ENCODE measurements at regions not wholly inside any gene's neighbourhood (a gene's known extent, or its start where the extent isn't known, plus 50 kb on each side); places are given as distances from the start of the nearest gene placed in this dataset.
"Not testable (repeated sequence)": the region's sequence is repeated elsewhere in the genome, so short reads cannot be mapped to it uniquely, and the experiment has no call there.

GRCh38 chr3:109910772-109911171 lies 573.4 kb upstream of the DPPA4 start:
- no peak for DNase-seq

GRCh38 chr3:109918740-109919139 lies 581.4 kb upstream of the DPPA4 start:
- DNase-seq = no peak

DNA sequence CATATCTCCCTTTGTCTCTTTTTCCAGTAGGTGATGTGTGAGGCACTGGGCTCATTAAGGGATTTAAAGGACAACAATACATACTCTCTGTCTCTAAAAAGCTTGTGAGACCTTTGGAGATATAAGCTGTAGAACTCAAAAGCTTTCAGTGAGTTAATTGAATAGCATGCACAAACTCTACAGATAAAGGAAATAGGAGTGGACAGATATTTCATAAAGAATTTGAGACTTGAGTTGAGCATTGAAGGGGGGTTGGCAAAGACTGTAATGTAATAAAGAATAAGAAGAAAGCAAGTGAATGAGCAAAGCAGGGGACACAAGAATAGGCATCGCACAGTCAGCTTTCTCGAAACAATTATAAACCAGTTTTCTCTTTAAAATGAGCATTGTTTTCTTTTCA lies 583.4 kb upstream of the DPPA4 start:
- DNase-seq = no peak

DNA sequence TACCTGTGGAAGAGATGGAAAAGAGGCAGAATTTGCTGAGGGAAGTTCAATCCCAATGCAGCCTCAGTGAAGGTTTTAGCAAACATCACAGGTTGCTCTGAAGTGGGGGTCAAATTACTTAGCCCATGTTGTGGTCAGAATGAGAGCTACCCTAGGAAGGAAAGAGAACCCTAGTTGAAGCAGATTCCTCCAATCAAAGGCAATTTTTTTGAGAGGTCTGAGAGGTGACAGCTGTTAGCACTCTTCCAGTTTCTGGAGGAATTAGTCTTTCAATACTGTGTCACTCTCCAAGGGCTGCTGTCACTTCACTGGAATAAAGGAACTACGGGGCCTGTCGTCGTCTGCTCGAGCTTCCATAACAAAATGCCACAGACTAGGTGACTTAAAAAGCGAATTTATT lies 584.2 kb upstream of the DPPA4 start:
- no peak for DNase-seq

GRCh38 chr3:109922856-109923255 lies 585.5 kb upstream of the DPPA4 start:
- no peak for DNase-seq

DNA sequence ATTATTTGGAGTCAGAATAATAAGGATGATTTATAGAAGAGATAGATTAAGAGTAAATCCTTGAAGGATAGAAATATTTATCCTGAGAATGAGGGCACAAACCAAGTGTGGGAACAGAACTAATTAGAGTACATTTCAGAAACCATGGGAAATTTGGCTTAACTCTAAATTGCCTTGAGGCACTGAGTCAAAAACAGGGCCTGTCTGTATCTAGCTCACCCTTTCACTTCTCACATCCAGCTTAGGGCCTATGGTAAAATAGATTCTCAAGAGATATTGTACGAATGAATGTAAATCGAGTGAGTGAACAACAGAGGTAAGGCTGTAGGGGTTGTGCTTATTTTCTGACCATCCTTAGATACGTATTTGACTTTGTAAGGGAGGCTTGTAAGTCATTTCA lies 586.1 kb upstream of the DPPA4 start:
- DNase-seq = no peak

- DNase-seq = no peak
These were observed 586.9 kb upstream of the DPPA4 start for GRCh38 chr3:109924196-109924595.

GRCh38 chr3:109926376-109926775 lies 589.0 kb upstream of the DPPA4 start:
- no peak for DNase-seq

GRCh38 chr3:109927161-109927560 lies 589.8 kb upstream of the DPPA4 start:
- no peak for DNase-seq

DNA sequence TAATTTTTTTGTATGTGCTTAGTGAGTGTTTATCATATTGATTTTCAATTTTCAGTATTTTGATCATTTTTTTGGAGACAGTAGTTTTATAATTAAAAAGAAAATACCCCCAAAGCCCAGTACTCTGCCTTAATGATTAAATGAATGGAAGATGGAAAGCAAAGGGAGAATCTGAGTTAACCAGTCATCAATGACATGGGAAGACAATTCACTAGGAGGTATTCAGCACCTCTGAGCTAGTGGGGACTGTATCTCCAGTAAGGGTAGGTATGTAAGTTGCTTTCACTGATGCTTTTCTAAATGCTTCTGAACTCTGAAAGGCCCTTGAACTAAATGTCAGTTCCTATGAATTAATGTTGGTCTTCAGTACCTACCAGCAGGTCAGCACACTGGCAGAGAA lies 590.4 kb upstream of the DPPA4 start:
- no peak for DNase-seq

DNA sequence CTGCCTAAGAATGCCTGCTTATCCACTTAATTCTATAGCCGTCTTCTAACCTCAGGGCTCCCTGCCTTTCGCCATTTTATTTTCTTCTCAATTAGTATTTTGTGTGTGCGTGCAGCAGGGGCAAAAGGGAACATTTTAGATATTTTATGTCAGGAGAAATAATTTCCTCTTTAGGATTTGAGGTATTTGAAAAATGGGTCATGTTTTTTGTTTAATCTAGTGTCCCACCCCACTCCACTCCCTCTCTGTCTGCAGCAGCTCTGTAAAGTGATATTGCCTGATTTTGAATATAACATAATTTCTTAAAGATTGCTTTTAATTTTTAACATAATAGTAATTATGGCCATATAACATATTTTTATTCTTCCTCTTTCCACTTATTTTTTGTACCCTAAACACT lies 593.2 kb upstream of the DPPA4 start:
- no peak for DNase-seq

- no peak for DNase-seq
These were observed 596.2 kb upstream of the DPPA4 start for GRCh38 chr3:109933576-109933975.

DNA sequence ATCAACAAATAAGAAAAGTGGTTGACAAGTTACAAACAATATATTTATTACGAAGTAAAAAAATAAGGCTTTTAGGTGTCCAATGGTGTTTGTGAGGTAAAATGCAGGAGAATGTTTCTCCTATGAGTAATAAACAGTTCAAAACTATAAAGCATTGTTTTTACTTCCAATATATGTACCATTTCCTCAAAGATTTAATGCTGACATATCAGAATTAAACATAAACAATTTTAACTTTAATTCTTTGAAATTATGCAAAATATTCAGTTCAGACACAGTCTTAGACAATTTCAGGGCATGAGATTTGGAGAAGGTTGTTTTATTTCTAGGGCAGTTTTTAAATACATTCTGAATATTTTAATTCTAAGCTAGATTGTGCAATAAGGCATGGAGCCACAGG lies 602.5 kb upstream of the DPPA4 start:
- no peak for DNase-seq

DNA sequence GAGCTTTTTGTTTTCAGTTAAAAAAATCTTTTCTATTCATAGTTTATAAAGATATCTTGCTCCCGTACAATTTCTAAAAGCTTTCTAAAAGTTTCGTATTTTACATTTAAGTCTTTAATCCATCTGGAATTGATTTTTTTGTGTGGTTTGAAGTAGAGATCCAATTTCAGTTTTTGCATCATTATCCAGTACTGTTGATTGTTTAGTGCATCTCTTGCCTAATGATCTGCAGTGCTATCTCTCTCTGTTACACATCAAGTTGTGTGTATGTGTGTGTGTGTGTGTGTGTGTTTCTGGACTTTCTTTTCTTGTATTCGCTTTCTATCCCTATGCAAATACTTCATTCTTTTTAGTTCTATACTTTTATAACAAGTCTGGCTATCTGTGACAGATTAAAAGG lies 605.8 kb upstream of the DPPA4 start:
- DNase-seq = no peak

- DNase-seq = no peak
These were observed 607.5 kb upstream of the DPPA4 start for GRCh38 chr3:109944836-109945235.

DNA sequence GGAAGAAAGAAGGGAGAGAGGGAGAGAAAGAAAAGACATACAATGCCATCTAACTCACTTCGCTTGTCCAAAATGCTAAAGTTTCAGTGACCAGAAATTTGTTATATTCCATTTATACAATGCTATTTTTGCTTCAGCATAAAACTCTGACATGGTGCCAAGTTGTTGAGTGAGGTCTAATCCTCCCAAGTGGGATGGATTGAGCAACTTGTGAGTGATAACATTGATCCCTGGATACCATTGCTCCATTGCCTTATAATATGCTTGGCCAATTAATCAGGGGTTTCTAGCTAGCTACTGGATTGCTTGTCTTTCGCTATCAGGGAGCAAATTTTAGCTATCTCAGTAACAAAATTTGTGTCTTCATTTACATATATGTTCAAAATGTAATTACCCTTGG lies 615.6 kb upstream of the DPPA4 start:
- no peak for DNase-seq

- DNase-seq = no peak
These were observed 626.5 kb upstream of the DPPA4 start for GRCh38 chr3:109963831-109964230.

GRCh38 chr3:109973733-109974132 lies 636.4 kb upstream of the DPPA4 start:
- no peak for DNase-seq

GRCh38 chr3:109977897-109978296 lies 640.6 kb upstream of the DPPA4 start:
- DNase-seq = no peak

DNA sequence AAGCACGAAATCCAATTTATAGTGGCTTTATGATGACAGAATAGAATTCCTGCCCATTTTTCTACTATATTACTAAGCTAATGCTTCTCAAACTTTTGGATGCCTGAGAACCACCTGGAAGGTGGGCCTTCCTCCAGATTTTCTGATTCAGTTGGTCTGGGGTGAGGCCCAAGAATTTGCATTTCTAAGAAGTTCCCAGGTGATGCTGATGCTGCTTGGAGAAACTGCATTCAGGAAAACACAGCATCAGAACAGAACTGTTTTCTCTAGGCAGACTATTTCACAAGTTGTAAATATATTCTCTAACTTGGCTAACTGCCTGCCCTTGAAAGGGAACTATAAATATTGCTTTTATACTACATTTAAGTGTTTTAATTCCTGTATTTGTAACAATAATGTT lies 644.9 kb upstream of the DPPA4 start:
- no peak for DNase-seq

GRCh38 chr3:109984976-109985375 lies 647.6 kb upstream of the DPPA4 start:
- no peak for DNase-seq

GRCh38 chr3:109985943-109986555 lies 648.7 kb upstream of the DPPA4 start:
- DNase-seq = no peak

- DNase-seq = no peak
These were observed 657.5 kb upstream of the DPPA4 start for GRCh38 chr3:109994853-109995252.

DNA sequence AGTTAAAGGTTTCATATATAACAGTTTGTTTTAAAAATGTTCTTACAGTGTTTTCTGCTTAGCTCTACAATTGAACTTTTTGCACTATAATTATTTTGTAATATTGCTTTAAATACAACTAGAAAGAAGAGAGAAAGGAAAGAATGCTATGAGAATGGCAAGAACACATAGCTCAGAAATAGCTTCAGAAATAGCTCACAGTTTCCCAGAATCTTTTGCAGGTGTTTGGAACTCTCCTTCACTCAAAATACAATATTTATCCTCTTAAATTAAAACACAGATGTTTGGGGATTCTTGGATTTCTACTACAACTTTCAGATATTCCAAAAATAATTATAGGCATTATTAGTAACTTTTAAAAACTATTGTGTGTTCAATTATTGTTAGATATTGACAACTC lies 658.0 kb upstream of the DPPA4 start:
- DNase-seq = no peak

GRCh38 chr3:110001905-110002304 lies 664.6 kb upstream of the DPPA4 start:
- DNase-seq = not testable (repeated sequence)

DNA sequence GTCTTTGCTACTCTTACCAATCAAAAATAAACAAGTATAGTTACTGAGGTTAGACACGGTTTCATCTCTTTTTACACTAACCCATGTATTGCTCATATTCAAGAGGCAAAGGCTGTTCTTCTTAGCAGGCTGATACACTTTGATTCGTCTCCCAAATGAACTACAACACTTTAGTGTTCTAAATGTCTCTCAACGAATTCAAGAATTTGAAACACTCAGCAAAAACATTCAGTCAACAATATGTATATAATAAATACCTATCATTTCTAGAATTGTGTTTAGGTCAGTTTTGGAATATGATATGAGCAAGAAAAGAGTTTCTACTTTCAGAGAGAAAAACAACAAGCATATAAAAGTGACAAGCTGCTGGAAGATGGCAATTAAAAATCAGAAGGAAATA lies 669.6 kb upstream of the DPPA4 start:
- DNase-seq = no peak

Data from T-helper 2 cell (primary cell).